ENCODE measurements at regions not wholly inside any gene's neighbourhood (a gene's known extent, or its start where the extent isn't known, plus 50 kb on each side); places are given as distances from the start of the nearest gene placed in this dataset.
"Not testable (repeated sequence)": the region's sequence is repeated elsewhere in the genome, so short reads cannot be mapped to it uniquely, and the experiment has no call there.

DNA sequence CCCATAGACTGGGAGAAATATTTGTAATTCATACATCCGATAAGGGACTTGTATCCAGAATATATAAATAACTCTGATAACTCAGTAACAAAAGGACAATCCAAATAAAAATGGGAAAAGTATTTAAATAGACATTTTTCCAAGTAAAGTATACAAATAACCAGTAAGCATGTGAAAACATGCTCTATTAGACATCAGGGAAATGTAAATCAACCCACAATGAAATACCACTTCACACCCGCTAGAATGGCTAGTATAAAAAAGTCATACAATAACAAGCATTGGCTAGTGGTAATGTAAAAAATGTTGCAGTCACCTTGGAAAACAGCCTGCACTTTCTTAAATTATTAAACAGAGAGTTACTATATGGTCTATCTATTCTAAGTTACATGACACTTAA, 650.7 kb downstream of the C12orf50 start:
- CTCF ChIA-PET = no interaction called here
- Mint-ChIP-seq H3K27ac (no peak overlapping the region), H3K4me1 (no peaks in the 10 kb centered on the region), H3K27me3 (no peaks in the 10 kb centered on the region), H3K9me3 (no peaks in the 10 kb centered on the region), H3K4me3 (no peak overlapping the region), H3K36me3 (ENCODE audit: low read depth) (no peaks in the 10 kb centered on the region)
- POLR2A ChIA-PET = no interaction called here
- DNase-seq = no peak

GRCh38 chr12:87376722-87377121, 652.5 kb downstream of the C12orf50 start:
- Mint-ChIP-seq H3K36me3 (ENCODE audit: low read depth) (no peaks in the 10 kb centered on the region), H3K4me1 (no peaks in the 10 kb centered on the region), H3K27me3 (no peaks in the 10 kb centered on the region), H3K9me3 (no peaks in the 10 kb centered on the region), H3K4me3 (no peak overlapping the region), H3K27ac (no peak overlapping the region)
- no peak for DNase-seq
- POLR2A ChIA-PET = no interaction called here
- CTCF ChIA-PET = no interaction called here

DNA sequence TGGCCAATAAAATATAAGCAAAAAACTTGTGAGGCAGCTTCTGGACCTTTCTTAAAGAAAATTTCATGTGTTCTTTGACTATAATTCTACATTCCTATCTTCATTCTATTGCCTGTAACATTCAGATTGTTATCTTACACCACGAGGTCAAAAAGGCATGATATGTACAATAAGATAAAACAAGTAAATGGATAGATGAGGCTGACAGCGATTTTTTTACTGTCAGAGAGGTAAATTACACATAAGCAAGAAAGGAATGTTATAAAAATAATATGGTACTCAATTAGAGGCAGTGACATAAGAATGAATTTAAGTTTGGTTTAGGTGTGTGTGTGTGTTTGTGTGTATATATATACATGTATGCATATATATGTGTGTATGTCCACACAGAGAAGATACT, 660.0 kb downstream of the C12orf50 start:
- DNase-seq = no peak
- no peak overlapping the region for H3K27ac Mint-ChIP-seq
- H3K36me3 Mint-ChIP-seq (ENCODE audit: low read depth) = no peaks in the 10 kb centered on the region
- no peaks in the 10 kb centered on the region for H3K4me1 Mint-ChIP-seq
- H3K4me3 Mint-ChIP-seq = no peak overlapping the region
- CTCF ChIA-PET = no interaction called here
- peaks cover 2% of the 10 kb centered on the region for H3K9me3 Mint-ChIP-seq
- no peaks in the 10 kb centered on the region for H3K27me3 Mint-ChIP-seq
- POLR2A ChIA-PET = no interaction called here

- DNase-seq = no peak
- peaks cover 7% of the 10 kb centered on the region for H3K9me3 Mint-ChIP-seq
- ChIA-PET CTCF (no interaction called here), POLR2A (no interaction called here)
- H3K27me3 Mint-ChIP-seq = no peaks in the 10 kb centered on the region
- no peak overlapping the region for H3K4me3 Mint-ChIP-seq
- no peaks in the 10 kb centered on the region for H3K36me3 Mint-ChIP-seq (ENCODE audit: low read depth)
- H3K4me1 Mint-ChIP-seq = no peaks in the 10 kb centered on the region
- H3K27ac Mint-ChIP-seq = no peak overlapping the region
Measured at GRCh38 chr12:87368259-87368658, 660.9 kb downstream of the C12orf50 start.

DNA sequence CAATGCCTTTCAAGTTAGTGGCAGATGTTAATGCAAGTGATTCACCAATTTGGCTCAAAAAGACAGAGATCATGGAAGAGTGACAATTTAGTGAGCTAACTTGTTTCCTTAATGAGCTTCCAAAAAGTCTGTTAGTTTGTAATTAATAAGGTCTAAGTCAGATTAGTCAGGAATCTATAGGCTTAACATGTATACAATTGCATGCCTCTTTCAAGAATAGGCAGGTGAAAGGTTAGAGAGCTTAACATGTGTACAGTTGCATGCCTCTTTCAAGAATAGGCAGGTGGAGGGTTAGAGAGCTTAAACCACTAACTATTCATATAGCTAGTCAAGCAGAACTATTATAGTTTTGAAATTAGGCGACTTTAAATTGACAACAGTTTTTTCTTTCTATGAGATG, 663.8 kb downstream of the C12orf50 start:
- Mint-ChIP-seq H3K4me1 (no peaks in the 10 kb centered on the region), H3K9me3 (peaks cover 14% of the 10 kb centered on the region), H3K4me3 (no peak overlapping the region), H3K27me3 (no peaks in the 10 kb centered on the region), H3K36me3 (ENCODE audit: low read depth) (no peaks in the 10 kb centered on the region), H3K27ac (no peak overlapping the region)
- ChIA-PET CTCF (no interaction called here), POLR2A (no interaction called here)
- DNase-seq = no peak

DNA sequence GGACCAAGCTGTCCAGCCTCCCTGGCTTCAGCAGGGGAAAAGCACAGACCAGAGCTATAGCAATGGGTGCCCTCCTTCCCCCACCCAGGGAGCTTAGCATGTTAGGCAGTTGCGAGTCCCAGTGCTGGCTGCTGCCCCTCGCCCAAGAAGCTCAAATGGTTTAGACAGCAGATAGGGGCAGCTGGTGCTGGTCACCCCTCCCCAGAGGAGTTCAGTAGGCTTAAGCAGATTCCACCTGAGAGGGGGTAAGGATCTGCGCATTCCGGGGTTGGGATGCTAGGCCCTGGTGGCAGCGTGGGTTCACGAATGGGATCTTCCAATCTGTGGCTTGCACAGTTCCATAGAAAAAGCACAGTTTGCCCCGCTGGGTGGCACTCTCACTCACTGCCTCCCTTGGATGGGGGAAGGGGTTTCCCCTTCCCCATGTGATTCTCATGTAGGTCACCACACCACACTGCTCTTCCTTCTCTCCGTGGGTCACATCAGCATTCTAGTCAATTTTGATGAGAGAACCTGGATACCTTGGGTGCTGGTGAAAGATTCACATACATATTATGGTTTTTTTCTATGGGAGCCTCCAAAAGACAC, 665.6 kb downstream of the C12orf50 start:
- Mint-ChIP-seq H3K4me1 (no peaks in the 10 kb centered on the region), H3K27ac (no peak overlapping the region), H3K9me3 (peaks cover 17% of the 10 kb centered on the region), H3K4me3 (no peak overlapping the region), H3K36me3 (ENCODE audit: low read depth) (no peaks in the 10 kb centered on the region), H3K27me3 (no peaks in the 10 kb centered on the region)
- CTCF ChIA-PET = no interaction called here
- POLR2A ChIA-PET = no interaction called here
- no peak for DNase-seq

- no peak for DNase-seq
- CTCF ChIA-PET = no interaction called here
- POLR2A ChIA-PET = no interaction called here
- Mint-ChIP-seq H3K27ac (no peak overlapping the region), H3K9me3 (no peaks in the 10 kb centered on the region), H3K4me3 (no peak overlapping the region), H3K36me3 (ENCODE audit: low read depth) (no peaks in the 10 kb centered on the region), H3K4me1 (no peaks in the 10 kb centered on the region), H3K27me3 (no peaks in the 10 kb centered on the region)
Measured at GRCh38 chr12:87349681-87350080, 679.5 kb downstream of the C12orf50 start.

GRCh38 chr12:87348071-87348470, 681.1 kb downstream of the C12orf50 start:
- no peaks in the 10 kb centered on the region for H3K36me3 Mint-ChIP-seq (ENCODE audit: low read depth)
- no peaks in the 10 kb centered on the region for H3K27me3 Mint-ChIP-seq
- no peaks in the 10 kb centered on the region for H3K9me3 Mint-ChIP-seq
- CTCF ChIA-PET = no interaction called here
- H3K4me1 Mint-ChIP-seq = no peaks in the 10 kb centered on the region
- no peak for DNase-seq
- H3K4me3 Mint-ChIP-seq = no peak overlapping the region
- POLR2A ChIA-PET = no interaction called here
- H3K27ac Mint-ChIP-seq = no peak overlapping the region

DNA sequence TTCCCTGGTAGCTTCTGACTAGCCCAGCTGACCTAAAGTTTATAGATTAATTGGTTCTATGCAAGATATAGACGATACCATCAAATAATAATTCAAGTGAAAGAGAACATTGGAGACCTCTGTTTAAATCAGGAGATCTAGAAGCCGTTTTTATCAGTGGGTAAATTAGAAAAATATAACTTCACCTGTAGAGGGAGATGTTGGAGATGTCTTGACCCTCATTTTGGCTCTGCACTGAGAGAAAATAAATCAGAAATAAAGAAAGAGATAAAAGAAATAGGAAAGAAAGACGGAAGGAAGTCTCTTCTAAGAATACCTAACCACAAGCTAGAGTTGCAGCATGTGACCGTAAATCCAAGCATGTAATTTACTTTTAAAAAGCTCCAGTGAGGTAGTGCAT, 684.5 kb downstream of the C12orf50 start:
- no peak overlapping the region for H3K4me3 Mint-ChIP-seq
- H3K4me1 Mint-ChIP-seq = no peaks in the 10 kb centered on the region
- CTCF ChIA-PET = no interaction called here

GRCh38 chr12:87338681-87339080, 690.5 kb downstream of the C12orf50 start:
- Mint-ChIP-seq H3K9me3 (no peaks in the 10 kb centered on the region), H3K27ac (no peak overlapping the region), H3K4me1 (no peaks in the 10 kb centered on the region), H3K36me3 (ENCODE audit: low read depth) (no peaks in the 10 kb centered on the region), H3K27me3 (no peaks in the 10 kb centered on the region), H3K4me3 (no peak overlapping the region)
- ChIA-PET CTCF (no interaction called here), POLR2A (no interaction called here)
- no peak for DNase-seq

More for the DNA sequence above, 684.5 kb downstream of the C12orf50 start:
- Mint-ChIP-seq H3K36me3 (ENCODE audit: low read depth) (no peaks in the 10 kb centered on the region), H3K9me3 (no peaks in the 10 kb centered on the region), H3K27ac (no peak overlapping the region), H3K27me3 (no peaks in the 10 kb centered on the region)
- POLR2A ChIA-PET = no interaction called here
- DNase-seq = no peak

GRCh38 chr12:87336814-87337336, 692.3 kb downstream of the C12orf50 start:
- no peaks in the 10 kb centered on the region for H3K27me3 Mint-ChIP-seq
- no peaks in the 10 kb centered on the region for H3K36me3 Mint-ChIP-seq (ENCODE audit: low read depth)
- H3K9me3 Mint-ChIP-seq = no peaks in the 10 kb centered on the region
- DNase-seq = no peak
- CTCF ChIA-PET = no interaction called here
- H3K27ac Mint-ChIP-seq = no peak overlapping the region
- no peaks in the 10 kb centered on the region for H3K4me1 Mint-ChIP-seq
- no peak overlapping the region for H3K4me3 Mint-ChIP-seq
- POLR2A ChIA-PET = no interaction called here

GRCh38 chr12:87332987-87333726, 696.0 kb downstream of the C12orf50 start:
- POLR2A ChIA-PET = no interaction called here
- H3K27me3 Mint-ChIP-seq = no peaks in the 10 kb centered on the region

GRCh38 chr12:87330071-87330555, 699.1 kb downstream of the C12orf50 start:
- H3K36me3 Mint-ChIP-seq (ENCODE audit: low read depth); POLR2A ChIA-PET; DNase-seq; H3K4me3 Mint-ChIP-seq; H3K27me3 Mint-ChIP-seq; CTCF ChIA-PET; H3K9me3 Mint-ChIP-seq; H3K4me1 Mint-ChIP-seq; H3K27ac Mint-ChIP-seq: not testable (repeated sequence)

More at GRCh38 chr12:87332987-87333726, 696.0 kb downstream of the C12orf50 start:
- Mint-ChIP-seq H3K27ac (no peak overlapping the region), H3K9me3 (no peaks in the 10 kb centered on the region), H3K36me3 (ENCODE audit: low read depth) (no peaks in the 10 kb centered on the region), H3K4me3 (no peak overlapping the region), H3K4me1 (no peaks in the 10 kb centered on the region)
- CTCF ChIA-PET = no interaction called here
- DNase-seq = no peak
